ENCODE measurements at regions not wholly inside any gene's neighbourhood (a gene's known extent, or its start where the extent isn't known, plus 50 kb on each side); places are given as distances from the start of the nearest gene placed in this dataset.

DNA sequence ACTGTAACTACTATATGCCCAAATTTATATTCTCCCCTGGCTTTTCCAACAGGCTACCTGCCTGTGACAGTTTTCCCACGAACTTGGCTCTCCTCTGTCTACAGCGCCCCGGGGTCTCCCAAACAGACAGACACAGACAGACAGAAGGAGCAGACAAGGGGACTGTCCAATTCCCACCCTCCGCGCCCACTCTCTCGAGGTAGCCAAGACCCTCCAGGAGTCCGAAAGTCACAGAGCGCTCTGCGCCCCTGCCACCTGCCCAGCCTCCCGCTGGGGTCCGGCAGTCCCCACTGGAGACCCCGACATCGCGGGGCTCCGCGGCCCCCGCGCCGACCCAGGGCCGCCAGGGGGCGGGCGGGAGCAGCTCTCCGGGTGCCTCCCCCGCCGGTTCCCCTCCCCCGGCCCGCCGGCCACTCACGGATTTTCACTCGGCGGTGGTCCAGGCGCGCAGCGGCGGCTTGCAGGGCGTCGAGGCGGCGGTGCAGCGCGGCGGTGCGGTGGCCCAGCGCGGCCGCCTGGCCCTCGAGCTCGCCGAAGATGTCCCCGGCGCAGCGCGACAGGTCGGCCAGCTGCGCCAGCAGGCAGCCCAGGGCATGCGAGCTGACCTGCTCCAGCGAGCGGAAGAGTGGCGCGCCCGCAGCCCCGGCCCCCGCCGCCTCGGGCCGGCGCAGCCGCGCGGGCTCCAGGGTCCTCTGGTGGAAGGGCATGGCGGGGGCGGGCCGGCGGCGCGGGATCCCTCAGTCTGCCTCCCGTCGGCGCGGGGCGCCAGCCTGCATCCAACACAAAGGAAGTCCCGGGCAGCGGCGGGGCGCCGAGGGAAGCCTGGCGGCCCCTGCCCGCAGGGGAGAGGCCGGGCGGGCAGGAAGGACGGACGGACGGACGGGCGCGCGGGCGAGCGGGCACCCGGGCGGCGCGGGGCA, 81.3 kb upstream of the CCDC28A start:
- H3K4me1 Mint-ChIP-seq: peaks cover 6% of the 10 kb centered on the region
- peak overlapping the region; percentile 79 to 88 (median 86) for H3K4me3 Mint-ChIP-seq
- peaks cover 25% of the 10 kb centered on the region for H3K27me3 Mint-ChIP-seq (ENCODE audit: low read depth)
- H3K9me3 Mint-ChIP-seq: no peaks in the 10 kb centered on the region
- H3K27ac Mint-ChIP-seq: peak overlapping the region; percentile 32 to 56 (median 44)
- TF ChIP-seq, protein P1, sequence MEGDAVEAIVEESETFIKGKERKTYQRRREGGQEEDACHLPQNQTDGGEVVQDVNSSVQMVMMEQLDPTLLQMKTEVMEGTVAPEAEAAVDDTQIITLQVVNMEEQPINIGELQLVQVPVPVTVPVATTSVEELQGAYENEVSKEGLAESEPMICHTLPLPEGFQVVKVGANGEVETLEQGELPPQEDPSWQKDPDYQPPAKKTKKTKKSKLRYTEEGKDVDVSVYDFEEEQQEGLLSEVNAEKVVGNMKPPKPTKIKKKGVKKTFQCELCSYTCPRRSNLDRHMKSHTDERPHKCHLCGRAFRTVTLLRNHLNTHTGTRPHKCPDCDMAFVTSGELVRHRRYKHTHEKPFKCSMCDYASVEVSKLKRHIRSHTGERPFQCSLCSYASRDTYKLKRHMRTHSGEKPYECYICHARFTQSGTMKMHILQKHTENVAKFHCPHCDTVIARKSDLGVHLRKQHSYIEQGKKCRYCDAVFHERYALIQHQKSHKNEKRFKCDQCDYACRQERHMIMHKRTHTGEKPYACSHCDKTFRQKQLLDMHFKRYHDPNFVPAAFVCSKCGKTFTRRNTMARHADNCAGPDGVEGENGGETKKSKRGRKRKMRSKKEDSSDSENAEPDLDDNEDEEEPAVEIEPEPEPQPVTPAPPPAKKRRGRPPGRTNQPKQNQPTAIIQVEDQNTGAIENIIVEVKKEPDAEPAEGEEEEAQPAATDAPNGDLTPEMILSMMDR (IDR thresholded peaks at IDR 0.05; ENCODE audit: unreplicated experiment in 3 of 3): peak; percentile 90 to 93 (median 92)
- no peaks in the 10 kb centered on the region for H3K36me3 Mint-ChIP-seq (ENCODE audit: low read depth)

DNA sequence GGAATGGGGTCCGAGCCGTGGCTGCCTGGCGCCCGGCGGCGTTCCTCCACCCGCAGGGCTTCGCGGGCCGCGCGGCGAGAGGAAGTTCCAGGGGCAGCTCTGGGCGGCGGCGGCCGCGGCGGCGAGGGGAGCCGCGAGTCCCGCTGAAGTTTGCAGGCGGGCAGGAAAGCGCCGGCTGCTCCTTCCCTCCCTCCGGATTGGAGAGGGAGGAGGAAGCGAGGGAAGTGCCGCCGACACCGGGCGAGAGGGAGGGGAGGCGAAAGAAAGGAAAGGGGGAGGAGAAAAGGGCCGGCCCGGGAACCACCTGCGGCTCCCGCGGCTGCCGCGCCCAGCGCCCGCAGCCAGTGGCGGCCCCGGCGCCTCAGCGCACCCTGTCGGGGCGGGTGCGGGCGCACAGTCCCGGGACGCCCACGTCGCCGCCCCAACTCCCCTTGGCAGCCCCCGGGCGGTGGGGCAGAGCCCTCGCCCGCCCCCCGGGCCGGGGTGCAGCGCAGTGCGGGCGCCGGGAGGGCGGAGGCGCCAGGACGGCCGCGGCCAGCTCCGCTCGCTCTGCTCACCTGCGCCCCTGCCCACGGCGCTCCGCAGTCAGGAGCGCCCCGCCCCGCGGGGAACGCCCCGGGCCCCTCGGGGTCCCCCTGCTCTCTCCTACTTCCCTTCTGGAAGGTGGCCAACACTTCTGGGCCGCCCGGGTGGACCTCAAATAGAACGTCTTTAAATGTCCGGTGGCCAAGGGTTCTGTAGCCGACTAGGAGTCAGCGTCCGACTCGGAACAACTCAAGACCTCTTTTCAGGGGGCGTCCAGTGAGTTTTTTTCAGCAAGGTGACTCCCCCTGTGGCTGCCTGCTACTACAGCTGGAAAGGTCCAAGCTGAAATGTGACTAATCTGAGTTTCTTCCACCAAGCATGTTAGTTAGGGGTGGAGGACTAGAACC, 80.3 kb upstream of the CCDC28A start:
- TF ChIP-seq, protein P1 (IDR thresholded peaks at IDR 0.05; ENCODE audit: unreplicated experiment in 3 of 3): no peak
- H3K36me3 Mint-ChIP-seq (ENCODE audit: low read depth): no peaks in the 10 kb centered on the region
- H3K9me3 Mint-ChIP-seq: no peaks in the 10 kb centered on the region
- peaks cover 25% of the 10 kb centered on the region for H3K27me3 Mint-ChIP-seq (ENCODE audit: low read depth)
- peak overlapping the region; percentile 90 to 93 (median 91) for H3K4me3 Mint-ChIP-seq
- H3K4me1 Mint-ChIP-seq: peaks cover 6% of the 10 kb centered on the region
- peak overlapping the region in 2 of 3 experiments; percentile 68 to 74 for H3K27ac Mint-ChIP-seq

DNA sequence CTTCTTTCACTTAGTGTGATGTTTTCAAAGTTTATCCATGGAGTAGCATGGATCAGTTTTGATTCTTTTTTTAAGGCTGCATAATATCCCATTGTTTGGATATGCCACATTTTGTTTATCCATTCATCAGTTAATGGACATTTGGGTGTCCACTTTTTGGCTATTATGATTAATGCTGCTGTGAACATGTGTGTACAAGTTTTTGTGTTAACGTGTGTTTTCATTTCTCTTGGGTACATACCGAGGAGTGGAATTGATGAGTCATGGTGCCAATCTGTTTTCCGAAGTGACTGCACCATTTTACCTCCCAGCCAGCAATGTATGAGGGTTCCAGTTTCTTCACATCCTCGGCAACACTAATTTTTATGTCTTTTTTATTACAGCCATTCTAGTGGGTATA, 78.4 kb upstream of the CCDC28A start:
- Mint-ChIP-seq H3K4me1 (peaks cover 6% of the 10 kb centered on the region), H3K27ac (no peak overlapping the region), H3K9me3 (no peaks in the 10 kb centered on the region), H3K36me3 (ENCODE audit: low read depth) (no peaks in the 10 kb centered on the region), H3K27me3 (ENCODE audit: low read depth) (peaks cover 22% of the 10 kb centered on the region), H3K4me3 (peak overlapping the region; percentile 64 to 91 (median 67))
- TF ChIP-seq, protein P1 (IDR thresholded peaks at IDR 0.05; ENCODE audit: unreplicated experiment in 3 of 3): no peak

DNA sequence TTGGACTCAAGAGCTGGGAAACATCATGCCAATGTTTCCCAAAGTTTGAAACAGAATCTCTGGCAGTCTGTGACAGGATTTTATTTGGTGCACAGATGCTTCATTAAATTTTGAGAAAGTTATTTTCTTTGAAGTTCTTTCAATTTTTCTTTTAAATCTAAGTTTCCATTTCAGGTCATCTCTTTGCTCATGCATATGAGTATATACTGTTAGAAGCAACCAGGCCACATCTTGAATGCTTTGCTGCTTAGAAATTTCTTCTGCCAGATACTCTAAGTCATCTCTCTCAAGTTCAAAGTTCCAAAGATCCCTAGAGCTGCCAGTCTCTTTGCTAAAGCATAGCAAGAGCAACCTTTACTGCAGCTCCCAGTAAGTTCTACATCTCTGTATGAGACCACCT, 59.1 kb upstream of the CCDC28A start:
- TF ChIP-seq, protein P1 (IDR thresholded peaks at IDR 0.05; ENCODE audit: unreplicated experiment in 3 of 3): no peak
- H3K36me3 Mint-ChIP-seq (ENCODE audit: low read depth): no peaks in the 10 kb centered on the region
- H3K4me3 Mint-ChIP-seq: no peak overlapping the region
- no peak overlapping the region for H3K27ac Mint-ChIP-seq
- H3K9me3 Mint-ChIP-seq: peaks cover 15% of the 10 kb centered on the region
- H3K27me3 Mint-ChIP-seq (ENCODE audit: low read depth): peaks cover 4% of the 10 kb centered on the region
- no peaks in the 10 kb centered on the region for H3K4me1 Mint-ChIP-seq

DNA sequence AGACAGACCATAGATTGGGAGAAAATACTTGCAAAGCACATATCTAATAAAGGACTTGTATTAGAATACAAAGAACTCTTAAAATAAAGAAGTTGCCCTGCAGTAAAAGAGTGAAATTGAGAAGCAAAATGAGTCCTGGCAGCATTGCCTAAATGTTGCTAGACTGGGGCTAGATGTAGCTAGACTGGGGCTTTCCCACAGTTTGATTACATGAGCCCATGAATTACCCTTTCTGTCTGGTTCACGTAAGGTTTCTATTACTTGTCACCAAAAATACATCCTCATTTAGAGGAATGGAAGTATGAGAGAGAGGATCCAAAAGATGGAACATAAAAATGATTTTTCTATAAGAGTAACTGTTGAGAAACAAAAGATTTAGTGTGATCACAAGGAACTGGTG, 57.6 kb upstream of the CCDC28A start:
- Mint-ChIP-seq H3K4me3 (no peak overlapping the region), H3K36me3 (ENCODE audit: low read depth) (no peaks in the 10 kb centered on the region), H3K9me3 (peaks cover 12% of the 10 kb centered on the region), H3K27ac (no peak overlapping the region), H3K4me1 (no peaks in the 10 kb centered on the region), H3K27me3 (ENCODE audit: low read depth) (peaks cover 4% of the 10 kb centered on the region)
- TF ChIP-seq, protein P1 (IDR thresholded peaks at IDR 0.05; ENCODE audit: unreplicated experiment in 3 of 3): no peak

Measured in nephron (organoid).